ENCODE measurements at regions not wholly inside any gene's neighbourhood (a gene's known extent, or its start where the extent isn't known, plus 50 kb on each side); places are given as distances from the start of the nearest gene placed in this dataset.
"Not testable (repeated sequence)": the region's sequence is repeated elsewhere in the genome, so short reads cannot be mapped to it uniquely, and the experiment has no call there.

DNA sequence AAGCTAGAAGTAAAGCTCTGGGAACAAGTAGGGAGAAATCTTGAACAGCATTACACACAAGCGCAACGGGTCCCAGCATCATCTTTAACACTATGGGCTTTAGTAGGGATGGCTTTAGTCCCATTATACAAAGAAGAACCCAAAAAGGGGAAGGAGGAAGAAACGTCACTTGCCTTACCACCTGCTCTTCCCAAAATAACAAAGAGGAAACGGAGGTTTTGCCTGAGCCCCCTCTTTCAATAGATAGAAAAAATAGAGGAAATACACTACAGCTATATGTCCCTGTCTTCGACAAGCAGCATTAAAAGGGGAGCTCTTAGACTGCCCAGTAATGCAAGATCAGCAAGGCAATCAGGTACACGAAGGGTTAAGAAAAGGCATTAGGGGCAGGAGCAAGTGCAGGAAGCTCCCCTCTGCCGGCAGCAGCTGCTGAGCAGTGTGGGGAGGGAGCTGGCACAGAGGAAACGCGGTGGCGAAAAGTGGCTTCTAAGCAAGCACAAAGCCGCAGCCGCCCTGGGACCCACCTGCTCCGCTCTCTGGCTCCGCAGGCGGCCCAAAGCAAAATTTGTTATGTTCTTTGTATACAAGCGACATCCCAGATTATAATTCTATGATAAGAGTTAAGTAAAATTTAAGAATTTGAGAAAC lies 1172.4 kb downstream of the TMEM121 start:
- DNase-seq = peak in 1 of 2 donors; percentile 16

GRCh38 chr14:106703651-106704050 lies 1177.3 kb downstream of the TMEM121 start:
- DNase-seq = not testable (repeated sequence)

DNA sequence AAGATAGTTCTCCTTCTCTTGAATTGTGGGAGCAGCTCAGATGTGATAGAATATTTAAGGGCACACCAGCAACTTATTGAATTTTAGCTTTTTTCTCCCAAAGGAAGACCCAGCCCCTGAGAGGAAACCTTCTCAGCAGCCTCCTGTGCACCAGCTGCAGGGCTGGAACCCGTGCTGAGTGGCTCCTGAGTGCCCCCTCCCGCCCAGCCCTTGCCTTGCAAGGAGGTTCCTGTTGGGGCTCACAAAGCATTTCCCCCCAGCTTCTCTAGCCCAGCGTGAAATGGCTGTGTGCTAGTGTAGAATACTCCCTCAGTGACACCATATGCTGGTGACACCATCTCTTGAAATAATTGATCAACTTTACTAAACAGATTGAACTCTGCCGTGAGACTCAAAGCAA lies 1180.1 kb downstream of the TMEM121 start:
- DNase-seq = not testable (repeated sequence)

DNA sequence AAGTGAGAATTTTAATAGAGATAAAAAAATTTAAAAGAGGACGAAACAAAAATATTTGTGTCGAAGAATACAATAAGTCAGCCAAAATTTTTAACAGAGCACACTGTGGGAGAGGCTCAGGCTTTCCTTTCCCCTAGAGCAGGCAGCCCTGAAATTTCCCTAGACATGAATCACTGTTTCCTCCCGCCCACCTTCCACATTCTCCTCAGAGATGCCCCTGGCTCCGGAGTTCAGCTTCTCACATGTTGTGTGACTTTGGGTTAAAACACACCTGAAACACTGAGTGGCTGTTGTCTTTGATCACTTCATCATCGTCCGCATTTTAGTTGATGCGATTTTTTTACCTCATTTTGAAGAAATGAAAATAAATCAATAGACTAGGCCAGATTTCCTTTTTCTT lies 1183.8 kb downstream of the TMEM121 start:
- DNase-seq = not testable (repeated sequence)

DNA sequence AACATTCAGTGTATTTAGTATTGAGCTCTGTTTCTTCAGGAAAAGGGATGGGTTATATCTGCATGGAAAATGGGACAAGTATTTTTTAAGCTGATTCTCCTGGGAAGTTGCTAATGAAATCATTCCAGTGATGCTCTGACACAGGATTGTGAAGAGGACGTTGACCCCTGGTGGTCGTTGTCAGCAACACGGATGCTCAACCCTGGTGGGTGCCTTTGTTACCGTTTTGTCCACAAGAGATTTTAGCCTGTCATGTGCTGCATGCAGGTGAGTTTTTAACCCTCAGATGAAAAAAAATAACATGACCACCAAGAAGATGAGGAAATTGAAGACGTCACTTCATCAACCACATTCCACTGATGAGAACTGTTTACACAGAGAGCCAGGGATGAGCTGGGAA lies 1186.1 kb downstream of the TMEM121 start:
- not testable (repeated sequence) for DNase-seq

DNA sequence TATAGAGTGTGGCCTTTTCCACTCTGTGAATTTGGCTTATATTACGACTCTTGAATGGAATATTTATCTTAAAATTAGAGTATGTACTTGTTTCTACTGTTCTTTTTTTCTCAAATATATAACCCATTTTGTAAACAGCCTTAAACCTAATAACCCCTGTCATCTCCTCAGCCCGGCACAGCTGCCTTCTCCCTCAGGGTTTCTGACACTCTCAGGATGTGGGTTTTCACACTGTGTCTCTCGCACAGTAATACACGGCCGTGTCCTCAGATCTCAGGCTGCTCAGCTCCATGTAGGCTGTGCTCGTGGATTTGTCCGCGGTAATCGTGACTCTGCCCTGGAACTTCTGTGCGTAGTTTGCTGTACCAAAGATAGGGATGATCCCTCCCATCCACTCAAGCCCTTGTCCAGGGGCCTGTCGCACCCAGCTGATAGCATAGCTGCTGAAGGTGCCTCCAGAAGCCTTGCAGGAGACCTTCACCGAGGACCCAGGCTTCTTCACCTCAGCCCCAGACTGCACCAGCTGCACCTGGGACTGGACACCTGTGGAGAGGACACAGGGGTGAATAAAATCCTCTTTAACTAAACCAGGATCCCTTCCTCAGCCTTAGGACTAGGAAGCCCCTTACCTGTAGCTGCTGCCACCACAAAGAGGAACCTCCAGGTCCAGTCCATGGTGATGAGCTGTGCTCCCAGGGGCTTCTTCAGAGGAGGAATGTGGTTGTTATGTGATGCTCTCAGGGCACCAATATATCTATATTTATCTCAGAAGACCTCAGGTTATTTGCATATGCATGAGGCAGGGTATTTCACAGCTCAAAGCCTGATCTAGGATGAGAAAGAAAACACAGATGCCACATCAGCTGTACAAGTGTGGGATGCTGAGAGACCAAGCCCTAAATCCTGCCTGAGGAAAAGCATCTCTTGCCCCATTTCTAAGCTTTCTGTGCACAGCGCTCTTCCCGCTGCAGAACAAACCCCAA lies 1188.4 kb downstream of the TMEM121 start:
- not testable (repeated sequence) for DNase-seq

DNA sequence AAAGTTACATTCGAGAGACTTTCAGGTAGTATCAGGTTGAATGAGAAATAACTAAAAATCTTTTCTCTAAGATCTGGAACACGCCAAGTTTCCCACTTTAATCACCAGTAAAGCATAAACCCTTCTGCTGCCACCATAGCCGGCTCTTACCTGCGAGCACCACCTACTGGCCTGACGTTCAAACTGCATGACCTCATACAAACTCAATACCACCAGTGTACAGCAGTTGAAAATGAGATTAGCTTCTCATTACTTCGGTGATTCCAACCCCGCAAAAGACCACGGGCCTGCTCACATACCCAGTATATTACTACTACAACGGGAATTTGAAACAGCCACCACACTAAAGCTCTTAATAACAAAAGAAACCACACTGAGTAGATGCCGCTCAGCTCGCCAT lies 1191.2 kb downstream of the TMEM121 start:
- DNase-seq = not testable (repeated sequence)

DNA sequence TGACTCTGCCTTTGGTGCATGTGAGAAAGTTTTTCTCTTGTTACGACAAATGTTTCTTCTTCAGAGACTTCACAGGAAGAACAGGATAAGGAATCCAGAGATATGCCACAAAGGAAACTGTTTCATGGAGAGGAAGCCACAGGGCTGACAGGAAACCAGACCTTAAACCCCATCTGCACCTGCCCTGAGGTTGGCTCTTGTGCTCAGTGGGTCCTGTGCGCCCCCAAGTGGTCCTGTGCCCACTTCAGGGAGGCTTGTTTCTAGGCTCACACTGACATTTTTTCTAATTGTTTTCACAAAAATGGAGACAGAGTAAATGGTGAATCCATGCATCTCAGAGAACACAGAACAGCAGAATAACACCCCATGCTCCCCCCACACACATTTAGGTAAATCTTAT lies 1193.5 kb downstream of the TMEM121 start:
- DNase-seq = not testable (repeated sequence)

DNA sequence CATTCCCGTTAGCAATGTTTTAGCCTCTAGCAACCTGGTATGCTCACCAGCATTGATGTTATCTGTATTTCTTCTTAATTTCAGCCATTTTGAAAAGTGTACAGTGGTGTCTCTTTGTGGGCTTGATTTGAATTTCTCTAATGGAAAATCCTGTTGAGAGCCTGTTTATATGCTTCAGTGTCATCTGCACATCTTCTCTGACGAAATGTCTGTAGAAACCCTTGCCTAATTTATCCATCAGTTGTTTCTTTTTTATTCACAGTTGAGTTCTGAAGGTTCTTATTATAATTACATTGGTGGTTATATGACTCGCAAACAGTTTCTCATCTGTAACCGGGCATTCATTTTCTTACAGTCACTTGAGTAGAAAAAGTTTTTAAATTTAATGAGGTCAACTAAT lies 1195.5 kb downstream of the TMEM121 start:
- not testable (repeated sequence) for DNase-seq

GRCh38 chr14:106722813-106723687 lies 1196.7 kb downstream of the TMEM121 start:
- DNase-seq = not testable (repeated sequence)

GRCh38 chr14:106727962-106728361 lies 1201.6 kb downstream of the TMEM121 start:
- not testable (repeated sequence) for DNase-seq

DNA sequence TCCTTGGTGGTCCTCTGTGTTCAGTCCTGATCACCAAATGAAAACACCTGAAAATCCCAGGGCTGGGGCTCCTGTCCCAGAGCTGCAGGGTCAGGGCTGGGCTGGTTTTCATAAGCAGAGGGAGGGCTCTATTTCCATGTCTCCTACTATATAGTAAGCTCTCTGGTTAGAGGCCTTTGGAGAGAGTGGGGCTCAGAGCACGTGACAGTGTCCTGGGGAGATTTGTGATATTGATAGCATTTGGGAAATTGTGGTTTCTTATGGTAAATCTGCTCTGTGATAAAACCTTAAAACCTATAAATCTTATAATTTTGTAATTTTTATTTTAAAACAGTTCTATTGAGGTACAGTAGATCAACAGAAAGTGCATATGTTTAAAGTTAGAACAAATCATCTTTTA lies 1202.2 kb downstream of the TMEM121 start:
- DNase-seq = no peak

DNA sequence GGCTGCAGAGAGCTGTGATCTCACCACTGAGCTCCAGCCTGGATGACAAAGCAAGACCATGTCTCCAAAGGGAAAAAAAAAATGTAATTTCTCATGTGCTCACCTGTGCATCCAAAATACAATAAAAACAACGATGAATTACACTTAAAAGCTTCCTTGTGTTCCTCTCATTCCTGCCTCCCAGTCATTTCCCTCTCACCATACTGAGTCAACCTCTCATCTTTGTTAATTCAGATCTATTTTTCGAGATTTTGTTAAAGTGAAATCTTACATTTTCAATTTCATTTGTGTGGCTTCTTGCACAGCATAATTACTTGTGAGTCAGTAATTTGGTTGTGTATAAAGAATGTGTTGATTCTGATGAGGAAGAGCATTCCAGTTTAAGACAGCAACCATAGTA lies 1203.2 kb downstream of the TMEM121 start:
- DNase-seq = no peak

DNA sequence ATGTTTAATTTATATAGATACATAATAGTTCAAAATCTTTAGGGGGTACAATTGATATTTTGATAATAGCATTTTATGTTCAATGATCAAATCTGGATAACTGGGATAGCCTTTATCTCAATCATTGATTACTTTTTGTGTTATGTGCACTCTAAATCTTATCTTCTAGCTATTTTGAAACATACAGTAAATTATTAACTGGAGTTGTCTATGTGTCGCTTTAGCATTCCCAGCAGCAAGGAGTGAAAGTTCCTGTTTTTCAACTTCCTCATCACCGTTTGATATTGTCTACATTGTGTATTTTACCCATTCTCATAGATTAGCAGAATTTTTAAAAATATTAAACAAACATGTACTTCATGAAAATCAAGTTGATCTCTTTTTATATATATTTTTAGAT lies 1207.4 kb downstream of the TMEM121 start:
- no peak for DNase-seq

DNA sequence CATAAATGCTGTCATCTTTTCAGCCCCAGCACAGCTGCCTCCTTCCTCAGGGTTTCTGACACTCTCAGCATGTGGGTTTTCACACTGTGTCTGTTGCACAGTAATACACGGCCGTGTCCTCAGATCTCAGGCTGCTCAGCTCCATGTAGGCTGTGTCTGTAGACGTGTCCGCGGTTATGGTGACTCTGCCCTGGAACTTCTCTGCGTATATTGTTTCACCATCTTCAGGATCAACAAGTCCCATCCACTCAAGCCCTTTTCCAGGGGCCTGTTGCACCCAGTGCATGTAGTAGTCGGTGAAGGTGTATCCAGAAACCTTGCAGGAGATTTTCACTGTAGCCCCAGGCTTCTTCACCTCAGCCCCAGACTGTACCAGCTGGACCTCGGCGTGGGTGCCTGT lies 1210.6 kb downstream of the TMEM121 start:
- no peak for DNase-seq

DNA sequence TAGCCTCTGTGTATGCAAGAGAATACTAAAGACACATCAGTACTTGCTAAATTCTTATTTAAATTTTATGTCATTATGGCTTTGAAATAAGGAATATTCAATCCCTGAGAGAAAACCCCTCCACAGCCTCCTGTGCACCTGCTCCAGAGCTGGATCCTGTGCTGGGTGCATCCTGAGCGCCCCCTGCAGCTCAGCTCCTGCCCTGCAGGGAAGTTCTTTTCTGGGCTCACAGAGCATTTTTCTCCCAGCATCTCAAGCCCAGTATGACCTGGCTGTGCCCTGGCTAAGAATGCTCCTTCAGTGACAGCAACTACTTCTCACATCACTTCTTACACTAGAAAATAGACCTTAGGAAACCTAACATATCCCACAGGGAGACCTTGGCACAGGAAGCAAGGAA lies 1211.7 kb downstream of the TMEM121 start:
- no peak for DNase-seq

DNA sequence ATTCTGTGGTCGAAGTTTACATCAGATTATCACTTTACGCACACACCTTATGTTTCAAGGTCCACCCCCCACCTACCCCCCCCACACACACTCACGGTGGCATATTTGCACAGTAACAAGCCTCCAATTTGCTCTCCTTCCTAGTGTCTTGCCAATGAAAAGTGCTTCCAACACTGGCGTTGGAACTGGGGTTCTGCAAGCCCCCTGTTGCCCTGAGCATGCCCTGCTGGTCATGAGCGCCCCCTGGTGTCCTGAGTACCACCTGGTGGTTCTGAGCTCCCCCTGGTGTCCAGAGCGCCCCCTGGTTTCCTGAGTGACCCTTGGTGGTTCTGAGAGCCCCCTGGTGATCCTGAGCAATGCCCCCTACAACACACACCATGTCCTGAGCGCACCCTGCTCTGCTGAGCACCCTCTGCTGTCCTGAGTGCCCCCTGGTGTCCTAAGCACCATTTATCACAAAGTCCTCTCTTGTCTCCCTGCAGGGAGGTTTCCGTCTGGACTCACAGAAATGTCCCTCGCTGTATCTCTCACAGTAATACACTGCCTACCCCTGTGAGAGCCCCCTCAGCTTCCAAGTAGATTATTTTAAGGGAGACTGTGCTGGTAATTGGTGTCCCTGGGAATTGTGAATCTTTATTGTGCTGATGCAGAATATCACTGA lies 1212.3 kb downstream of the TMEM121 start:
- DNase-seq = not testable (repeated sequence)

- DNase-seq = peak in 1 of 2 donors; percentile 29
Measured at GRCh38 chr14:106741086-106741827, 1214.9 kb downstream of the TMEM121 start.

- DNase-seq = peak; percentile 2 to 13
Measured at GRCh38 chr14:106745016-106745767, 1218.8 kb downstream of the TMEM121 start.

GRCh38 chr14:106750089-106750488 lies 1223.7 kb downstream of the TMEM121 start:
- DNase-seq = not testable (repeated sequence)

- DNase-seq = not testable (repeated sequence)
Measured at GRCh38 chr14:106753751-106754150, 1227.4 kb downstream of the TMEM121 start.

Data from inflammatory macrophage (primary cell).